HG02678 (cell line): ENCODE measurements at regions not wholly inside any gene's neighbourhood (a gene's known extent, or its start where the extent isn't known, plus 50 kb on each side); places are given as distances from the start of the nearest gene placed in this dataset.
"Not testable (repeated sequence)": the region's sequence is repeated elsewhere in the genome, so short reads cannot be mapped to it uniquely, and the experiment has no call there.

Experiments used
- ATAC-seq: cut with Tn5 transposase; IDR thresholded peaks from one replicate; pipeline ENCODE4 v1.9.1; 2021; ENCODE audit warnings: mild to moderate bottlenecking, moderate library complexity; ENCODE audit not compliant: unreplicated experiment

DNA sequence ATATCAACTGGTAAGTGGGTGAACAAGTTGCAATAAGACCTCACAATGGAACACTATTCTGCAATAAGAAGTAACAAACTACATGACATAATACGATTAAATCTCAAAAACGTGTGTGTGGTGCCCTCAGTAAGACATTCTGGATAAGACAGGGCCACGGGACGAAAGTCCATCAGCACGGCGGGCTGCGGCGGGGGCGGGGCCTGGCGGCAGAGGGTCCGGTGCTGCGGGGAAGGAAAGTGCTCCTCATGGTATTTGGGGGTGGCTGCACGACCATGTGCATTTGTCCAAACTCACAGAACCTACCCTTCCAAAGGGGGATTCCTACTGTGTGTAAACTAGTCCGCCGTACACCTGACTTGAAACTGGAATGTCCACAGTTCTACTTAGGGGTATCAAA lies 341.8 kb downstream of the TCERG1L start:
- no peak for ATAC-seq

DNA sequence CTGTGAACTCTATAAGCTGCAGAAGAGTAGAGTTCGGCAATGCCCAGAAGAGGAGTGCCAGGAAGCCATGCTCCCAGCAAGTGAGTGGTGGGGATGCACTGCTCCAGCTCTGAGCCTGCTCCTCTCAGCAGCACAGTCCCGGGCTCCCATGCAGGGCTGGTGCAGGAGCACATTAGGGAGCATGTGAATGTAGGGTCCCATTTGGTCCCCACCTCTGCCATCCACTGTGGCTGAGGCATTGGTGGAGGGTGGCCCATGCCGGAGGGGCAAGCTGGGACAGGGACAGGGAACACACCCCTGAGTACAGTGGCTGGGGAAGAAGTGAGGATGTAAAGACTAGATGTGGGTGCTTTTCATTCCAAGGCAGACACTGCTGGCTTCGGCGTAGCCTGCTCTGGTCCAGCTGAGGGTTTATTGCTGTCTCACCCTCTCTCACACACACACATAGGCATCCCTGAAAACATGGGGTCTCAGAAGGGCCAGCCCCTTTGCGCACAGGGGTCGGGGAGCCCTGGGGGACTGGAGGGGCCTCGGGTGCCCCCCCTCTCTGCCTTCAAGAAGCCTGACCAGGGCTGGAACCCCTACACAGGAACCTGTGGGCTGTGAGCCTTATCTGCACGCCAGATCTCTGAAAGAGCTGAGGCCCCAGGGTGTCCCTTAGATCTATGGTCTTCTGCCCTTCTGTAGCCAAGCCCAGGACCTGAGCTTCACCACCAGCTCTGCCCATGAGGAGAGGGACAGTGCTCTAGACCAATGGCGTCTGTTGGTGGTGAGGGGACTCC lies 341.0 kb downstream of the TCERG1L start:
- no peak for ATAC-seq

DNA sequence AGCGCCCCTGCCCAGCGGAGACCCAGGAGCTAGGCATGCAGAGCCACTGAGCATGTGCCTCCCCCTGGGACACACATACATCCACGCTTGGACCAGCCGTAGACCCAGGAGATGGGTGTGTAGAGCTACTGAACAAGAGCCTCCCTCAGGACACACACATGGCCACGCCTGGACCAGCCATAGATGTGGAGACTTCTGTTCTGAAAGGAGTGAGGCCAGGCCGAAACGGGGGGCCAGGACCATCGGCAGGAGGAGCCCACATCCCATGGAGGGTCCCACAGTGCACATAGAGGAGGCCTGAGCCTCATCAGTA lies 340.4 kb downstream of the TCERG1L start:
- ATAC-seq: no peak

DNA sequence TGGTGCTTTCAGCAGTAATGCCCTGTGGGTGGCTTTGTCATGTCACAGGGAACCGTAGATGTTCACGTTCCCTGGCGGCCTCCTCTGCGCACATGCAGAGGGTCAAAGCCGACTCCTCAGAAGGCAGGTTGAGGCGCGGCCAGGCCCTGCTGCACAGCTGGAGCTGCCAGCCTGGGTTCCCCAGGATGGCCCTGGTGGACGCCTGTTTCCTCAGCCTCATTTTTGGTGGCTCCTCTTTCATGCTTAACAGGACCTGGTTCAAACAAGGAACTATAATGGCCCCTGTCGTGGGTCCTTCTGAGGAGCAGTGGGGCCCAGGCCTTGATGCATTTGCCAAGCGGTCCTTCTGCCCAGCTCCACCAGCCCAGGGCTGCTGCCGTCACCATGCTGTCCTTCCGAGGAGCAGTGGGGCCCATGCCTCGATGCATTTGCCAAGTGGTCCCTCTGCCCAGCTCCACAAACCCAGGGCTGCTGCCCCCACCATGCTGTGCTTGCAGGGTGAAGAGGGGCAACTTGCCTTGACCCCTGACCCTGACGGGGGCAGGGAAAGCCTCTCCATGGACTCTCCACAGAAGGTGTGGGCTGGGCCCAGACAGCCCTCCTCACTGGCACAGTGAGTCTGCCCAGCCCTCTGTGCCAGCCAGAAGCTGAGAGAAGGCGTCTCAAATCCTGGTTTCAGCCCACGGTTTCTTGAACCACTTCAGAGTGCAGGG lies 338.2 kb downstream of the TCERG1L start:
- no peak for ATAC-seq

DNA sequence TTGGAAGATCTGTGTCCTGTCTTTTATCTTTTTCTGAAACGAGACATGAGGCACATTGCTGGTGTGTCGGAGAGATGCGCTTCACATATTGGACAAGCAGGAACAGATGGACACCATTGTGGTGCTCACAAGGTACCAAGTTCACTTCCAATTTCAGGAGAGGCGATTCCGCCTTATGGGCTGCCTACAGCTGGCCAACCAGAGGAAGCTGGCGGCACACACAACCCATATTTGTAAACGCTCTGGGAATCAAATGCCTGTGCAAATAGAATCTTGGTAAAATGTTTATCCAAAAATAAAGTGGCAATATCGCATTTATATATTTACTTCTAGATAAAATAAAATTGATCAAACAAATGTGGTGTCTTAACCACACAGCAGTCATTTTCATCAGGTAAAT lies 337.4 kb downstream of the TCERG1L start:
- ATAC-seq: no peak

DNA sequence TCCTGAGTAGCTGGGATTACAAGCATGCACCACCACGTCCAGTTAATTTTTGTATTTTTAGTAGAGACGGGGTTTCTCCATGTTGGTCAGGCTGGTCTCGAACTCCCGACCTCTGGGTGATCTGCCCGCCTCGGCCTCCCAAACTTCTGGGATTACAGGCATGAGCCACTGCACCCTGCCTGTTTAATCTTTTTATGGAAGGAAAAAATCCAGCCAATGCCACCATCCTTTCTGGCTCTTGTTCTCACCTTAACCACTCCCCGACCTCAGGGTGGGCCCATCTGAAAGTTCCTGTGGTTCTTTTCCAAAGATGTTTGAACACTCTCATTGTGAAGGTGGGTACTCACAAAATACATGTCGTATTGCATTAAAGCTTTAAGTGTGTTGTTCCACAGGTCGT lies 336.2 kb downstream of the TCERG1L start:
- not testable (repeated sequence) for ATAC-seq

DNA sequence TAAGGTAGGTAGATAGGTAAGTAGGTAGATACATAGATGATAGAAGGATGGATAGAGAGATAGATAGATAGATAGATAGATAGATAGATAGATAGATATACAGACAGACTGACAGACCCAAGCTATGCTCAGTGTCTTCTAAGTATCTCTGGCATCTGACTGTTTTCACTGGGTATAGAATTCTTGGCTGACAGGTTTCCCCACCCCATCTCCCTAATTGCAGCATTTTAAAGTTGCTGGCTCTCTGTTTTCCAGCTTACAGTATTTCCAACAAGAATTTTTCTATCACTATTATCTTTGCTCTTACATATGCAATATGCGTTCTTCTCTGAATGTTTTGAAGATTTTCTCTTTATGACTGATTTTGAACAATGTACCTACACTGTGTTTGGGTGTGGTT lies 328.7 kb downstream of the TCERG1L start:
- ATAC-seq: no peak

DNA sequence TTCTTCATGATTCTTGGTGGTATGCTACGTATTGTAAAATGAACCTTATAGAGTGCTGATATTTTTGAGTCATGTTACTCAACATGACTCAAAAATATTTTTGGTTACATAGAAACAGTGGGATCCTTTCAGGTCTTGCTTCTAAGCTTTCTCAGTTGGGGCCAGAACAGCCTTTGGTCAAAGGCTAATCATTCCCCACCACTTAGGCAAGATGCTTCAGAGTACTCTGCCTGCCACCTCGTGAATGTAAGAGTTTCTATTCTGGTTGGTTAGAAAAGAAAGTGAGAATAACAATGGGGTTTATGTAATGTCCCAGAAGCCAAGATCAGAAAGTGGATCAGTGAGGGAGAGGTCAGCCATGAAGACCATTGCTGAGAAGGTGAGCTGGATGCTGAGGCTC lies 327.8 kb downstream of the TCERG1L start:
- ATAC-seq: no peak

DNA sequence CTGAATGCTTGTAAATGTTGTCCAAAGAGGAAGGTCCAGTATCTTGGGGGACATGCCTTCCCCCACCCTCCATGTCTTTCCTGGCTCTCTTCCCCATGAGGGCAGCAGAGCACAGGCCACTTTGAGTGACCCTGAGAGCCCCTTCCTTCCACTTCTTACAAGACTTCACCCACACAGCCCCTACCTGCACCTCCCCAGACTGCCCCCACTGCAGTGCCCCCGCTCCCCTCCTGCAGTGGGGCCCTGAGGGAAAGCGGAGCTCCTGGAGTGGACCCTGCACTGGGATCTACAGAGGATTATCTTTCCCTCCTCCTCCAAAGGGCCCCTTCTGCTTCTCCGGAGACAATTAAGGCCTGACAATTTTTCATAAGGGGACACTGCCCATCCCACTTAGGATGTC lies 326.8 kb downstream of the TCERG1L start:
- ATAC-seq: no peak

DNA sequence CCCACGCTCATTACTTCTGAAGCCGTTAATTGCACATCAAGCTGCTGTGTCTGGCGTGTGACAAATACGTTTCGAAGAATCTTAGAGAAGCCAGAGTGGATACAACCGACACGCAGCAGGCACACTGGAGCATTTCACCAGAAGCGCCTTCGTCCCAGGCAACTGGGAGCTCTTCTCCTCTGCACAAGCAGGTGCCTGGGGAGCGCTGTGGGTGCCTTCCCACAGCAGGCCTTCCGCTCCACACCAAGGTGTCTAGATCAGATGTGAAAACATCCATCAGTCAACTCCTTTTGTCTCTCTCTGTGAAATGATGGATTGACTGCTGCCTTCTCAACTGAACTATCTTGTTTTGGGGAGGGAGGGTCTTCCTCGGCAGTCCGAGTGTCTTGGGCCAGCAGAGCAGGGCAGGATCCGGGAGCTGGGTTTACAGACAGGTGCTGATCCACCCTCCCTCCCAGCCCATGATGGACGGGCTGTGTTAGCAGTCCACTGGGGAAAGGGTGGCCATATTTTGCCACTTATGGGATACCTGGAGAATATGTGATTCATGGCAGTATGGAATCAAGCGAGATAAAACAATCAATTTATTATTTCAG lies 326.3 kb downstream of the TCERG1L start:
- no peak for ATAC-seq

DNA sequence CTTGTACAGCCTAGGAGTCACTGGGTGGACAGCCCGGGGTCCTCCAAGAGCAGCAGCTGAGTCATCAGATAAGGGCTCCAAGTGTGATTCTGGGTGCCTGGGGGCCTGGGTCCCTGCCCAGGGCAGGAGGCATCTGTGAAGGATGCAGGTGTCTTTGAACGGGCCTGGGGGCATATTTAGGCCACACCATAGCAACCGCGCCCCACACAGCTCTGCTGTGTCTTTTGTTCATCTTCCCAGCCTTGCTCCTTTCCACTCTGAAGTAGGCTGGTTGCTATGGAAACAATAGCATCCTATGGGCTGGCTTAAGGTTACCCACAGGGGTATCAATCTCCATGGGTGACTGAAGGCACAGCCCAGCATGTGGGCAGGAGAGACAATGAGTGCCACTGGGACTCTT lies 324.7 kb downstream of the TCERG1L start:
- ATAC-seq: no peak

DNA sequence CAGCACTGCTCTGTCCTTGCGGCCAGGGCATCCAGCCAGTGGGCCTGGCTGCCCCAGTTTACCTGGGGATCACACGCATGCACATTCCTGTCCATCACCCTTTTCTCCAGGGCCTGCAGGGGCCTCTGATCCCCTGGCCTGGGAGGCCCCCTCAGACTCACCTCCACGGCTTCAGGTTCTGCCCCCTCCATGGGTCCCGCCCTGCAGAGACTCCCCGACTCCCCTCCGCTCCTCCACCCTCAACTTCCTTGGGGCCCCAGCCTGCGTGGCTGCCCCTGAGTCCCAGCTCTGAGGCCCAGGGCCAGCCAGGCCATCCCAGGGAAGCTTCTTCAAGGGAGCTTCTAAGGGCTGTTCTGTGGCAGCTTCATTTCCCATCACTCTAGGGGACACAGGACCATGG lies 324.1 kb downstream of the TCERG1L start:
- ATAC-seq: no peak

DNA sequence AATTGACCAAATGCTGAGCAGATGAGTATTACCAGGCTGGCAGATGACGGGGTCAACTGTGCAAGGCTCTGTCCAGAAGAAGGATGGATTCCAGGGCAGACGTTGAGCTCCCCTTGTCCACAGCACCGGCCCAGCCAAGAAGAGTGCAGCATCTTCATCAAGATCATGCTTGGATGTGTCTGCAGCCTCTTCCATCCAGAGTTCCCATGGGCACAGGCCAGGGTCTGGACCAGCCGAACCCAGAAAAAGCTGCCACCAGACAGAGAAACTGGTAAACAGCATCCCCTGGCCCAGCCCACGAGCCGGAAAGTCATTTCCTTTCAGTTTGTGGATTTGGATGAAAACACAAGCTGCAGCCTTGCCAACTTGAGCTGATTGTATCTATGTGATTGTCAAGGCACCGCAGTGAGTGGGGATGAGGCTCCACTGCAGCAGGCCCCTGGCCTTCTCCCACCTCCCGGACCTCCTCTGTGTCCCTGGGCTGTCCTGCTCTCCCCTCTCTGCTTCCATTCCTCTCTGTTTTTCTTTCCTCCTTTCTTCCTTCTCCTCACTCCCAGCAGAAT lies 321.8 kb downstream of the TCERG1L start:
- ATAC-seq: no peak

DNA sequence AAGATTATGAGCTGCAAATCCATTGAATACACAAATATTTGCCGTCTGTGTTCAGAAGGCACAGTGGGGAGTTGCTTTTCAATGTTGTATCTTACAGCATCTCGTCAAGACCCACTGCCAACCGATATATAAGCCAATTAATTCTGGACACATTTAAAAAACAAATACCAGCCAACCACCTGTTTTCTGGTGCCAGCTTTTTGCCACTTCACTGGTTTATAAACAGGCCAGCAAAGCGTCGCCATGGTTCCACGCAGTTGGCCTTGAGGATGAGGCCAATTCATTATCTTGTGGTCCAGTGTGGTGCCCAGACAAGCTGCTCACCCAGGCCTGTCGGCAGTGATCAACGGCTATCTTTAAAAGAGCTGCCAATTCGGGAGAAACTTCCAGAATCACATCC lies 321.0 kb downstream of the TCERG1L start:
- no peak for ATAC-seq

DNA sequence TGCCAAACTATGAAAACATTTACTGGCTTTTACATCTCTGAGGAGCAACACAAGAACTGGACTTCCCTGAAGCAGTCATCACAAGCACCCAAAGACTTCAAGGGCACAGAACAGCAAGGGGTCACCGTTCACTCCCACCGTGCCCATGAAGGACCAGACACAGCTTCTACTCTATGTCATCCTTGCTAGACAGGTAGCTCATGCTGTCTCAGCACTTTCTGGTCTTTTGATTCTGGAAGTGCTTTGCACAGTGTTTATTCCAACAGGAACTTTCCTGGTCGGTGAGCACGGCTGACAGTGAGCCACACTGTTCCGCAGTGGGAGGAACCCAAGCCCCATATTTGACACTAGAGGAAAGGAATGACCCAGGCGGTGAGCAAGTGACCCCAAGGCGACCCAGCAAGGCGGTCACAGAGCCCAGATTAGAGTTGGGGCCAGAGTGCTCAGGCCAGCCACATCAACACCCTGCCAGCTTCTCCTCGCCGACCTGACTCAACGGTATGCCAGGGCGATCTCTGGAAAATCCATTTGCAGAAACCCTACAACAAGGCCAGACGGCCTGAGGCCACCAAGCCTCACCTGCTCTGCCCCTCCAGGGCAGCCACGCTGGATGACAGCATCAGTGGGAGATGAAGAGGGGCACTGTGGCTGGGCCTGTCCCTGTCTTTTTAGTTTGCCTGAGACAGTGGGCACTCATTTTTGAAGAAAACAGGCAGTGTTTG lies 318.6 kb downstream of the TCERG1L start:
- no peak for ATAC-seq

DNA sequence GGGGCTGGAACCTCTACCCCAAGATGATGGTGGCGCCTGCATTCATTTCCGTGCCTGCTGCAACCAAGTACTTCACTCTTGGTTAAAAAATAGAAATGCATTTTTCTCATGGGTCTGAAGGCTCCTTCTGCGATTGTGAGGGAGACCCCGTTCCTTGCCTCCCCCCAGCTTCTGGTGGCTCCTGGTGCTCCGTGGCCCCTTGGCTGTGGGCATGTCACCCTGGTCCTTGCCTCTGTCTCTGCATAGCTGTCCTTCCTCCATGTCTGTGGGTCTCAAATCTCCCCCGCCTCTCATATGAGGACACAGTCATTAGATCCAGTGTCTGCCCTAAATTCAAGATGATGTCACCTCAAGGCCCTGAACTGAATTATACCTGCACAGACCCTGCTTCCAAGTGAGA lies 317.9 kb downstream of the TCERG1L start:
- no peak for ATAC-seq

DNA sequence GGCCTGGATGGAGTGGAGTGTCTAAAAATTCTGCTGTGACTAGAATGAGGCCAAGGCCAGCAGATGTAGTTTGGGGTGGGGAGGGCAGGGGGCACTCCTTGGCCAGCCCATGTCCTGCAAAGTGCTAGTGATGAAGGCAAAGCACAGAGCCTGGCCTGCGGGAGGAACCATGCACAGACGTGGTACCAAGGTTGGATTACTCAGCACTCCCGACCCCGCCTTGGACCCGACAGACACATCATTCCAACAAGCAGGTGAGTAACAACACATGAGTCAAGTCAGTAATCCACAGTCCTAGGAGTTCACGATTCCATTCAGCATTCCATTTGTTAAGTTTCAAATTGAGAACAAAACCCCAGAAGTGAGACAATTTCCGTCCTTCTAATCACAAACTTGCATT lies 317.3 kb downstream of the TCERG1L start:
- no peak for ATAC-seq

DNA sequence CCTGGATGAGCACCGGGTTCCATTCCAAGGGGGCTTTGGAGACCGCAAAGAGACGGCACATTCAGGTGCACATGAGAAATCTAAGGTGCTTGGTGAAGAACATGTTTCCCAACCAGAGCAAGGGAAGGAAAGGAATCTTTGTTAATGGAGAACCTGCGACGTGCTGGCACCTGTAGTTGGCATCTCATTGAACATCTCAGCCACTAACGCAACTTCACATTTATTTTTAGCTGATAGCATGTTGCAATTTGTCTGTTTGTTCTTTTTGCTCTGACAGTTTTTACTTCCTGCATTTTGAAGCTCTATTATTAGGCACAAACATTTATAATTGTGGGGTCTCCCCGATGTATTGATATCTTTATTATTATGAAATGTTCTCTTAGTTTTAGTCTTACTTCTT lies 316.7 kb downstream of the TCERG1L start:
- no peak for ATAC-seq

DNA sequence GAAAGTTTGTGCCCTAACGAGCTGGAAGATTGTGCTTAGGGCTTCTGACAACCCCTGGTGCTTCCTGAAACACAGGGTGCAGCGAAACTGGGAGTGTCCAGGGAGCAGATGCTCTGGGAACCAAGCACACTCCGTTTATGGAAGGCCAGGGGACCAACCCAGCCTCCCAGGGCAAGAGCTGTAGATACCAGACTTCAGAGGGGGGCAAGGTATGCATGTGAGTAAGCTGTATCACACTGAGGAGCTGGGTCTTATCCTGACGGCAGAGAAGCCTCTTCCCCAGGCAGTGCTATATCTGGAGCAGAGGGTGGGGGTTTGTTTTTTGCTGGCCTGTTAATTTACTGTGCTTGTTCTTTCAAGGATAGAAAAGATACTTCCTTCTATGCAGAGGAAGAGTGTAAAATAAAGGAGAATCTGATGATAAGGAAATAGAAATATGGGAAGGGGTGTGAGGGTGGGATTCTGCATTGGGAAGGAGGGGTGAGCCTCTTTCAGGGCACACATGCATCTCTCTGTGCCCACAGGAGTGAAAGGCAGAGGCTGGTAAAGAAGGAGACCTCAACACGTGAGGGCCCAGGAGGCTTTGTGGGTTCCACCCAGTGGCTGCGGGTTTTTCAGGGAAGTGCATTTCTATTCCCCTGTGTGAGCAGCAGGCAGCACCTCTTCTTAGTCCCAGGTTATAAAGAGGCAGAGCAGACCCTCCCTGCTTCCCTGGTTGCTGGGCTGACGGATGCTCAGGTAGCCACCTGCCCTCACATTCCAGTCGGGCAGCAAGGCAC lies 314.1 kb downstream of the TCERG1L start:
- ATAC-seq: no peak

DNA sequence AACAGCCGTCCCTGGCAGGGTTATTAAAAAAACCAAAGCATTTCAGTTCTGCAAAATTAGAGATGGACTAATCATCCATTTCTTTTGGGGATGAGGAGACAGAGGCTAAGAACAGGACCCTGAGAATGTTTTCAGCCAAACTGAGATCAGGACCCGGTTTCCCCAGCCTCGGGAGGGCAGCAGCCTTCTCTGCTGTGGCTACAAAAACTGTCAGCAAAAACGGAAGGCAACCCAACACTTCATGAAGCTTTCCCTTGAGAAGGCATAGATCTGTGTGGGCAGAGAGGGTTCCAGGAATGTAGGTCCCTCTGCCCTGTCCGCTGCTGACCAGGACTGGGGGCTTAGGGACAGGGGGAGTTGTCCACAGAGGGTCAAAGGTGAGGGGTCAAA lies 313.5 kb downstream of the TCERG1L start:
- no peak for ATAC-seq

DNA sequence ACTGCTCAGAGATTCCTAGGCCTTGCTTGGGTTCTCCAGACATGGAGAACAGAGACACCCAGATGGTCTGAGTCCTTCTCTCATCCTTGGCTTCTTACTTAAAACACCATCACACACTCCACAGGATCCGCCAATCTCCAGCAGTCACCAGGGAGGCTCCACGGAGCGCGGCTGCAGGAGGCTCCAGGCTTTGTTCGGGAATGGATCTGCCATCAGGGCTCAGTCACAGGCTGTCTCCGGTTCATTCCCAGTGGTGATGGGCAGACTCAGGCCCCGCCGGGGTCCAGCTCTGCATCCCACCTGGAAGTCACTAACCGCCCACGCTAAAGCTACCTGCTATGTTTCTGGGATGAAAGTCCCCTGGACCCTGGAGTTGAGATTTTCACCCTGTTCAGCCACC lies 312.9 kb downstream of the TCERG1L start:
- no peak for ATAC-seq
